Inflammatory macrophage treated with lipopolysaccharide for 1 hour (primary cell): ENCODE measurements at regions not wholly inside any gene's neighbourhood (a gene's known extent, or its start where the extent isn't known, plus 50 kb on each side); places are given as distances from the start of the nearest gene placed in this dataset.

Experiments used
- DNase-seq, 2 donors: peaks; one replicate each; pipeline ENCODE4 v3.0.0-alpha.2; 2020 to 2022

DNA sequence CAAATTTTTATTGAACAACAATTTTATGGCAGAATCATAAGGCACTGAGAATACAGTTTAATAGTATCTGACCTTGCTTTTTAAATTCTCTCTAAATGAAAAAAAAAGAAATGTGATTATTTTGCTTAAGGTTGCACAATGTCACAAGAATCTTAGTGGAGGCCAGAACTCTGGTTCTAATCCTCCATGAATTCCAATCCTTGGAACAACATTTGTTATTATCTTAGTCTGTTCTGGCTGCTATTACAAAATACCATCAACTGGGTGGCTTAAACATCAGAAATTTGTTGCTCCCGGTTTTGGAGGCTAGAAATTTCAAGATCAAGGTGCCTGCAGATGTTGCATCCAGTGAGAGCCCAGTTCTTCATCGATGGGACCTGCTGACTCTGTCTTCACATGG, 158.2 kb upstream of the POM121L12 start:
- DNase-seq = no peak

DNA sequence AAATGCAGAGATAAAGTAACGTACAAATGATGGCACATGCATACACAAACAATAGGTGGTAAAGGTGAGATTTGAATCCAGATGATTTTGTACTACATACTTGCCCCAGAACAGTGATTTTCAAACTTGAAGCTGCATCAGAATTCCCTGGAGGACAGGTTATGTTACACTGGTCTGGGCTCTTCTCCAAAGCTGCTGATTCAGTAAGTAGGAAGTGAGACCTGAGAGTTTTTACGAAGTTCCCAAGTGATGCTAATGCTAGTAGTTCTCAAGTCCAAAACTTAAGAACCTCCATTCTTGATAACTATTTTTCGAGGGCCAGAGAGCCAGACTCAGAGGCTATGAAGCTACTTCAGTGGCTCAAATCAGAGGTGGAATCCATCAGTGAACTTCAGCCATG, 159.0 kb upstream of the POM121L12 start:
- DNase-seq = no peak

DNA sequence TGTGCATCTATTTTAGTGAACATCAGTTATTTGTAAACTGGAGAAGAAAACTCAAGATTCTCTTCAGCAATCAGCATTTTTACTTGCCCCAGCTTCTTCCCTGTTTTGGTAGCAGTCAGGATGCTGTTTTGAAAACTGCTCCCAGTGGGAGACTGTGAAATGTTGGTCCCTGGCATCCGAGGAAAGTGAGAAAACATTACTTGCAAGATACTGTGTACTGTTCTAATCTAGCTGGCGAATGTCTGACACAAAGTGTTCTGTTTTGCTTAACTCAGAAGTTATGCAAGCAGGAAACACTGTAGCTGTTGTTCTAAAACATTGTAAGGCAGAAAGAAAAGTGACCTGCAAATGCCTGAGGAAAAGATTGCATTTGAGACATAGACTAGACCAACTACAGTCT, 171.8 kb upstream of the POM121L12 start:
- no peak for DNase-seq

DNA sequence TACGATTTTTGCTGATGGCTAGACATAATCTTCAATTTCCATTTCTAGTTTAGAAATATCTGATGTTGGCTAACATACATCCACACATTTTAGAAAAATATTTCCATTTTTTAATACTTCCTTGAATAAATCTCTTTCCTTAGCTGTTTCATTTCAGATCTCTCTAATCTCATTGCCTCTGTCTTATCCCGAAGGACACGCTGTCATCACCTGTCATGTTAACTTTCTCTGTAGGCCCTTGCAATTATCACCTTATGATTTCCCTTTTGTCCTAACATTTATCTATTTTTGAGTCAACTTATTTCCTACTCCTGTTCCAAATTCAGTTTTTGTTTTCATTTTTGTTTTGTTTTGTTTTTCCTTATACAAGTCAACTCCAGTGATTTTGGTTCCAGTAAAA, 173.1 kb upstream of the POM121L12 start:
- DNase-seq = no peak

DNA sequence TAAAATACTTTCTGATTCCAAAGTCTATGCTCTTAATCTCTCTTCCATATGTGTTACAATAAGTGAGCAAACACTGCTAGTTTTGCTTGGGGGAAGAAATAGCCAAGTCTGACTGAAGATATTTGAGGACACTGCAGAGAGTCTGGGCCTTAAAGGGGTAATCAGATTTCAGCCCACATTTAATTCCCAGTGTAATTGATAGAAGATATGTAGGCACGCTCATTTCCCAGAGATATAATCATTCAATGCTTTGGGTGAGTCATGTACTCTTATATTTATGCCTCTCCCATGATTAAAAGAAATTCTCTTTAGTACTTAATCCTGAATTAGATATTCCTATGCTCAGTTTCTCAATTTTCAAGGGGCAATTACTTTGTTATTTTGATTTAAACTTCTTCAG, 178.1 kb upstream of the POM121L12 start:
- DNase-seq = no peak

DNA sequence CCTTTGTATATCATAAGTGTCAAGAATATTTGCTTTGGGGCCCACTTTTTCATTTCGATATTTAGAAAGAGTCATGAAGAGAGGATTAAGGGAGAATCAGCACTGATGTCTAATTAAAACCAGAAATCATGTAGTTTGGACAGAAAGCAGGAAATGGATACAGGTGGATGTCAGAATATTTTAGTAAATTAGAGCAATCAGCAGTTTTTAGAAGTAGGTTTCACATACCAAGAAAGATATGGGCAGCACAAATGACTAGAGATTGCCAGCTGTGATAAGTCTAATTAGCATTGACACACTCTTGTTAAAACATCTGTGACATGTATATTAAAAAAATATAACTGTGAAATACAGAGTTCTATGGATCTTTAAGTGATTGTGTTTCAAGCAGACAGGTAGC, 180.8 kb upstream of the POM121L12 start:
- no peak for DNase-seq

DNA sequence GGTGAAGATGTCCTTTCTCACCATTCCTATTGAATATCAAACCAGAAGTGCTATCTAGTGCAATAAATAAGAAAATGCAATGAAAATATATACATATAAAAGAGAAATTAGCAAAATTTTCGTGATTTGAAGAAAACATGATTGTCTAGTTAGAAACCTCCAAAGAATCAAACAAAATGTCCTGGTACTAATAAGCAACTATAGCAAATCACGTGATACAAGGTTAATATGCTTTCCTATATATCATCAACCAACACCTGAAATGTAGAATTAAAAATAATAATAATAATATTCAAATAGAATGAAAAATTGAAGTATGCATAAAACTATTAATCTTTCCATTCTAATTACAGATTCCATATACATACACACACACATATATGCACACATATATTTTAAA, 183.9 kb upstream of the POM121L12 start:
- DNase-seq = no peak

DNA sequence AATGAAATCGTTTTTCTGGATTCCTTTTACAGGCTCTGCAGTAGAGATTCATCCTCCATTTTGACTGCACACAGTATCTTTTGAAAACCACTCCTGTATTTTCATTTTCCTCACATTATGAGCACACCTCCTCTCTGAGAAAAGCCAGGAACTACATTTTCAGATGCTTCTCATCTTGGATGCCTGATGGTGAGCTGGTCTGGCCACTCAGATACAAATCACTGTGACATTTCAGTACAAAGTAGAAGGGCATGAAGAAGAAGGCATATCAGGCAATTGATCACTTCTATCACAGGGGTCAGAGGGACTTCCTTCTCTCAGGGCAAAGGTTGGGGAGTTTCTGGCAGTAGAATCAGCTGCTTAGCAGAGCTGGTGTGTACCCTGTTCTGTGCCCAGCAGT, 192.0 kb upstream of the POM121L12 start:
- no peak for DNase-seq

DNA sequence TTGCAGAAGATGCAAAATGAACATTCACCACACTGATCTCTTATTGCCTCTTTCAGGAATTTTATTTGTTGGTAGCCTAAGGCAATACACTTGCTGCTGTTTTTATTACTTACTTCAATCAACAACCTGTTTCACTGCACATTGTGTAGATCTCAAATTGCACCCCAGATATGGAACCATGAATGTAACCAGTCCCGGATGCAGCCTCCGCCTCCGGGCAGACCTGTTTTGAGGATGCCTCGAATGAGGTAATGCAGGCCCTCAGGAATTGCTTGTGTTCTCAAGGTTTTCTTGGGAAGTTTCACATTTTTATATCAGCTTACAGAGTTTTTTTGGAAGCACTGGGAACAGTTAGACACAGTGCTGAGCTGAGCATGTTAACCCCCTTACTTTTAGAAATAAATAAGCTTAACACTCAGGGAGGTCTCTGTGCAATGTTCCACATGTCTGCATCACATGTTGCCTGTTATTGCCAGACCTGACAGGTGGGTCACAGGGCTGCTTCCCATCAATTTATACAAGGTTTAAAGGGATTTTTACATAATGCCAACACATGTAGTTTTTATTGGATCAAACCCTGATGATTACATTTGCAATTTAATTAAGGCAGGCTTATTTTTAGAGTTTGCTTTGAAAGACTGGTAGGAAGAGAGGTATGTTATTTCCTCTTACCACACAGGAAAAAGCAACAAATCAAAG, 193.1 kb upstream of the POM121L12 start:
- DNase-seq = no peak

DNA sequence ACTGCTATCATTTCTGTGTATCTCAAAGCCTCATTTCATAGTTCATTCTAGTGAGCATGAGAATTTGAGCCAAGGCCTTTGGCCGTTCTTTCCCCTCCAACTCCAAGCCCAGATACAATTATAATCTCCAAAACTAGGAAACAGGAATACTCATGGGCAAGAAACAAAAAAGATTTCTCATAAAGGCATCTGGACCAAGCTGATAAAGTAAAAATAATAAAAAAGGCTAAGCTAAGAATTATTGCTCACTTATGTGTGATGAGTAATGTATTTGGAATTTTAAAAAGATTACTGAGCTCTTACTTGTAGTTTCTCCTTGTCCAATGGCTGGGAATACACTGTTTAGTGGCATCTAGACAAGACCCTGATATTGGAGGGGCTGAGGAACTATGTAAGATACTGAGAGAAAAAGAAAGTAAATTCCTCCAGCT, 196.4 kb upstream of the POM121L12 start:
- no peak for DNase-seq

DNA sequence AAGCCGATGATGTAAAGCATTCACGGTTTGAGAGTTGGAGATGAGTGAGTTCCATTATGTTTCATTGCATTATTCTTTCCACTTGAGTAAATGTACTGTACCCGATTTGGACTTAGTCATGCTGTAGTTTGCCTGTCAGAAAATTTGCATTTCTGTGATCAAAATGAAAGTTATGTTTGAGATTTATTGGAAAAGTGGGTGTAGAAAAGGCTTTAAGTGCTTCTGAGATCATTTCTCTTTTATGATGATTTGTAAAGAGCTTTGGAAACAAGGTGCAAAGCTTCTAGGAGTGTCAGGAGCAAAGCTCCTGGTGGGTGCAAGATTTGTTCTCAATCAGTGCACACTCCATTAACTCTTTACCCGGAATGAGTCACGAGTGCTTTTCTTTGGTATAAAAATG, 204.1 kb upstream of the POM121L12 start:
- DNase-seq = no peak

DNA sequence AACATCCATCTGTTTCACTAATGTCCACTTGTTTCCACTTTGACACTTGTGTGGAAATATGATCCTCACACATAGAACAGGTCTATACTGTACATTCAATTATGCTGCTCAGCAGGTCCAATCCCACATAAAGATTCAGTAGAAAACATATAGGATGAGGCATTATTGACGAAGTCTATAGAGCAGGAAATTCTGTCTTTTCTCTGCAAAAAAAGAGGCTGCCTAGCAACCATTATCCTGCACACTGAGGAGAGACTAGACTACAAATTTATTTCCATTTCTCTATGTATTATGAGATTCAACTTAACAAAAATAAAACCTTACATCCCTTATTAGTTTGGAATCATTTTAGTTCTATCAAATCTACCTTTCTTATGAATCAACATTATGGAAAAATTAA, 204.6 kb upstream of the POM121L12 start:
- DNase-seq = no peak

DNA sequence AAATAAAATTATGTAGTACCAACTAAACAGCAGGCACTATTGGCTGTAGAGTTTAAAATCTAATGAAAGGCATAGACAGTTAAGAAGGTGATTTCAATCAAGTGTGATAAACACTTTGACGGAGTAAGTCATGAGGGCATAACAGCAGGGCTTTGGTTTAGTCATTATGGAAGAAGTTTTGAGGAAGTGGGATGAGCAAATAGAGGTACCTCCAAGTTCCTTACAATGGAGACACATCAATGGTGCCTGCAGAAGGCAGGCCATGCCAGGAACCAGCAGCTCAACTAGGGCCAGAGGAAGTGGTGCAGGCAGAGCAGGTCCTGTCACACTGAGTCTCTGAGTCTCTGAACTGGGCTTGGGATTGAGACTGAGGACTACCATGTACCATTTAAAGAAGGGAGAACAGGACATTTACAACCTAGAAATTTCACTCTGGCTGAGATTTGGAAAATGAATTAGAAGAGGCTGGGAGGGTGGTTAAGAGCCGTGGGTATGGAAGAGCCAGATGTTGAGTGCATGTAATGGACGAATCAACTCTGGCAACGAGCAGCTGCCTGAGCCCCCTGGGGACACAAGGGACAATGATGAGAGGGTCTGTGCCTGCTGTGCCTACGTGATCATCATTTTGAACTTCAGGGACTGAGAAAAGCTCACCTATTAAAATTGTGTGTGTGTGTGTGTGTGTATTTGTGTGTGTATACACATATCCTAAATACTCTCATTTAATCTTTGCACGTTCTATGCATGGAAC, 208.7 kb upstream of the POM121L12 start:
- DNase-seq = no peak

DNA sequence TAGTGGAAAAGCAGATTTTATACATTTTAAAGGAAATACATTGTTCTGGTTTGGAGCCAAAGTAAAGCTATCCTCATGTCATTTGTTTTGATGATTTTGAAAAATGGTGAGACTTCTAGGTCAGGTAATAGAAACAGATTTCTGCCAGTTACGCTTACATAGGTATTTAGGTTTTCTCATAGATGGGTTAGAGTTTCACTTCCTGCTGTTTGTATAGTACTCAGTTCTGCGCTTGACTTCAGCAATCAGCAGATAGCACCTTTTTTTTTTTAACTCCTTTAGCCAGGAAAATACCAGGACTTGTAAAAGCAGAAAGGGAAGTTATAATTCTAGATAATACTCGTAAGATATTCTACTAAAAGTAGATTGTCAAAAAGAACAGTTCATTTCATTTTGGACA, 209.8 kb upstream of the POM121L12 start:
- DNase-seq = no peak

DNA sequence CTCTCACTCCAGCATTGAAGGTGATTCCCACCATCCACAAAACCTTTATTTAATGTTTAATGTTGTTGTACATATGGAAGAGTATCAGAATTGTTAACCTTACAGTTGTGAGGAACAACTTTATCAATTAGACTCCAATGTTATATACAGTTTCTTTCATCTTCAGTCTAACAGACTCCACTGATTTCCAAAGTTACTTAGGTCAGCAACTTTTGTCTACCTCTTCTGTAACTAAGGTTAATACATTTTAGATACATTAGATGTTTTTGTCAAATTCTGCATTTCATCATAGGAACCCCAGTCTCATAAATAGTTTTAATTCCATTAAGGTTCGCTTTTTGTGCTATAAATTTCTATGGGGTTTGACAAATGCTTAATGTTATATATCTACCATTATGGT, 223.9 kb upstream of the POM121L12 start:
- no peak for DNase-seq

DNA sequence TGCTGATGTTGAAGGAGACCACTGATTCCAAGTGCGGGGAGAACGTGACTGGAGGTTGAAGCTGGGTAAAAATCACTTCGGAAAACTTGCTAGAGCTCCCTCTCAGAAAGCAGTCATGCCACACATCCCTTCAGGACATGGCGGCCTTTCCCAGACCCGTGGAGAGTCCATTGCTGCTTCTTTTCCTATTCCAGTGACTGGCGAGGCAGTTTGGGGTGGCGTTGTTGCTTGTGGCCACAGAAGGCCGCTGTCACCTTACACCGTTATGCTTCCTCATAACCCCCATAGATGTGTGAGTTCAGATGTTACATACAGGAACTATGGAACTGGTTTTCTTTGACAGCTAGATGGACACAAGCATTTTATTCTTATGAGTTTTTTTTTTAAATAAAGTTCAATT, 235.6 kb upstream of the POM121L12 start:
- DNase-seq = no peak

DNA sequence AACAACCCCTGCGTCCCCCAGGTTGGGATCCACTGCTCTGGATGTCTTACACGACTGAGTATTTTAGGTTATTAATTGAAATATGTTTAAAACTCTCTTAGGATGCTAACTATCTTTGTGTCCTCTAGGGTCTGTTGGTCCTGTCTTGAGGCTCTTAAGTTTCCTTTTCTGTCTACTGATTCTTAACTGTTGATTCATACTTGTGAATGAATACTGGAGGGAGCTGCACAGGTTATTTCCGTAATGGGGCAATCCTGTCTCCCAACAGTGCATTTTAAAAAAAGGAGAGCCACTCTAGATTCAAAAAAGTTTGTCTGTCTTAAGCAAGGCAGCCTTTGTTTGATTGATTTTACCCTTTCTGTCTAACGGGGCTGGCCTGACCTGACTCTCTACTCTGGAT, 237.6 kb upstream of the POM121L12 start:
- no peak for DNase-seq

DNA sequence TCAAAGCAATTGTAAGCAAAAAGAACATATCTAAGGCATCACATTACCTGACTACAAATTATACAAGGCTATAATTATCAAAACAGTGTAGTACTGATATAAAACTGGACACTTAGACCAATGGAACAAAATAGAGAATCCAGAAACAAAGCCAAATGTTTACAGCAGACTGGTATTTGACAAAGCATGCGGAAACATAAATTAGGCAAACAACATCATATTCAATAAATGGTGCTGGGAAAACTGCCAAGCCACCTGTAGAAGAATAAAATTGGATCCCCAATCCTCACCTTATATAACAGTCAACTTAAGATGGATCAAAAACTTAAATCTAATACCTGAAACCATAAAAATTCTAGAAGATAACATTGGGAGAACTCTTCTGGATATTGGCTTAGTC, 240.8 kb upstream of the POM121L12 start:
- DNase-seq = no peak

DNA sequence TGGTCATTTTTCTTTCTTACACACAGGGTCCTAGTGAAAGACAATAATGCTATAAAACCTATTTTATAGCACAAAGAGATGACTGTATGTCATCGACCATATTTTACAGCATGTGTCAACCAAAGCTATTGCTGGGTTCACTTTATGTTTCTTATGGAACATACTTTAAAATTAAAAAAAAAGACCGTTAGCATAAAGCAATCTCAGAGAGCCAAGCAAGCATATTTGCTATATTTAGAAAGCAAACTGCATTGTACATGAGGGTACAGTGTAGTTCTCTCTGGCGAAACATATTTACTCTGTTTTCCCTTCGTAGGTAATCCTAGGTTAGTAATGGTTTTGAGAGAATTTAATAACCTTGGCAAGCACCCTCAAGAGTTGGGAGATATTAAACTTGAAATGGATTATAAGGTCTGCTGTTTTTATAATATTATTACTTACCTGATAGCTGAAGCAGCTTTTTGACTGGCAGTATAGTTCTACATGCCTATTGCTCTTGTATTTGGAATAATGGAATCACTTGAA, 244.2 kb upstream of the POM121L12 start:
- DNase-seq = no peak

DNA sequence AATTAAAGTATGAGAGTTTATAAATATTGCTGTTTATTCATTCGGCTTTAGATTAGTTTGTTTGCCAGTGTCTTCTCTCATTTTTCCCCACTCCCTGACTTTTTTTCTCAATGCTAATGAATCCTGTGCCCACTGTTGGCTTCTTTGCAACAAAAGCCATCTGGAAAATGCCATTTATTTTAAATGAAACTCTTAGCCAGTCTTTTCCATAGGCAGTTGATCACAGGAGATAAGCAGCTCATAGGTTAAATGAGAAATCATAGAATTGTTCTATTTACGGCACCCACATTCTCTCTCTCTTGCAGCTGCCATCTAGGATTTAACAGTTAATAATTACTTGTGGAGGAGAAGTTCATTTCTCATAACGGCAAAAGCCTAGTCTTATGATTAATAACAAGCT, 249.3 kb upstream of the POM121L12 start:
- DNase-seq = no peak

DNA sequence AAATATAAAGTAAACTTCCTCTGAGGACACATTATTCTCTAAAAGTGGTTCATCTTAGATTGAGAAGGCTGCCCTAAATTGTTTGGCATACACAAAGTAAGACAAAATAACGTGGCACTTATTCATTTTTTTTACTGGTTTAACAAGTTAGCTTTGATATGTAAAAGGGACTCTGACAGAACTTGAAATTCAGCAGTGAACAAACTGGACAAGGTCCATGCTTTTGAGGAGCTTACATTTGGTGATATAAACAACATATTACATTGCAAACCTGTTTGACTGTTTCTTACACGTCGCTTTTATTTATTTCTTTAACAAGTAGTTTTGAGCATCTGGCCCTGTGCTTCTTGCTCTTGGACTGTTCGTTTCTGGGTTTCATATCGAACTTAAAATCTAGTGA, 253.1 kb upstream of the POM121L12 start:
- DNase-seq = no peak

DNA sequence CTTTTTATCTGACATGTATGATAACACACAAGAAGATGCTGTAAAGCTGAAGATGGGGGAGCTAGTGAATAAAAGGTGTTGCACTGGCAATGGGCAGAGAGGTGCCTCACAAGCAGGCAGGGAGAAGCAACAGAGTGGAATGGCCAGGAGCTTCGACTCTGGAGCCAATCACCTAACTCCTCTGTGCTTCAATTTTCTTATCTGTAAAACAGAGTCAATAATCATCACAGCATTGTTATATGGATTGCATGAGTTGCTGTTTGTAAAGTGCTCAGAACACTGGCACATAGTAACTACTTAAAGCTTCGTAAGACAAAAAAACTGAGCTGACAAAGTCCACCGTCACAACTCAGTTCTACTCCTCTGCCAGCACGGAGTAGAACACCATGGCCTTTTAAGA, 254.2 kb upstream of the POM121L12 start:
- DNase-seq = no peak

DNA sequence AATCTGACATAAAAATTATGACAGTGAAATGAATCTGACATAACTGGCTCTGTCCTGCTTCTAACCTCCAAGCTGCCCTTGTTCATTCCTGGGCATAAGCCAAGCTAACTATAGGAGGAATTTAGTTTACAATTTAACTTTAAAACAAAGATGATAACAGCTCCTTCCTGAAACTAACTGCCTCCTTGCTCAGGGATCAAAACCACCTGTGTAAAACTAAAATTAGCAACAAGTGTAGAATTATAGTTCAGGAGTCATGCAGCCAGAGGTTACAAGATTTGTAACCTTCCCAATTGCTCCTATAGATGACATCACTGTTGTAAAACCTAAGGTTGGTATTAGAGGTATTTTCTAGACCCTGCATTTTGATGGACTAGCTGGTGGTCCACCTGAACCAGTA, 256.4 kb upstream of the POM121L12 start:
- no peak for DNase-seq

DNA sequence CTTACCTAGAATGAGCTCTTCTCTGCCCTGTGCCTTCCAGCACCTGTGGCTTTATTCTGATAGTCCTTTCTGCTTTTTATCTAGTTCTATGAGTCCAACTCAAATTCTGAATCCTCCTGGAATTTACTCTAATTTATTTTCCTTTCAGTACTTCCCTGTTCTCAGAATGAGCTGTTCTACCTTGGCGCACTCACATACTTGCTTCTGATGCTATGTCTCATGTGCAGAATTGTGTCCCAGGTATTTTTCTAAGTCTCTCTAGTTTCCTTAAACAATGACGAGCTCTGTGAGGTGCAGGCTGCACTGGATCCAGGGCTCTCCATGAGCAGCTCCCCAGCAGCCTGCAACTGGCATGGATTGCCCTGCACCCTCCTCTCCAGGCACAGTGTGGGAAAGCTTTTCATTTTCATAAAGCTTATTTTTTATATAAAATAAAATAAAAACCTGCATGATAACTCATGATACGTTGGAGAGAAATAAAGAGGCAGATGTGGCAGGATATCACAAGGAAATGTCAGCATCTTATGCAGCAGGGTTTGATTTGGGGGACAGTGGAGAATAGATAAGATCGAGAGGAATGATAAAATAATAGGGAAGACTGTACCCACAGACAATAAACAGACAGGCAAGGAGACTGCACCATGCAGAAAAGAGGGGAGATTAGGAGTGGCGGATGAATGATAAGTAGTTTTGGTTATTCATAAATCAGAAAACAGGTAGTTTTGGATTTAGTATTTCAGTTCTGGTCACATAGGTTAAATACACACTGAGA, 258.2 kb upstream of the POM121L12 start:
- no peak for DNase-seq
